HG02798 (cell line): ENCODE measurements at regions not wholly inside any gene's neighbourhood (a gene's known extent, or its start where the extent isn't known, plus 50 kb on each side); places are given as distances from the start of the nearest gene placed in this dataset.
"Not testable (repeated sequence)": the region's sequence is repeated elsewhere in the genome, so short reads cannot be mapped to it uniquely, and the experiment has no call there.

Experiments used
- ATAC-seq: cut with Tn5 transposase; IDR thresholded peaks from one replicate; pipeline ENCODE4 v1.9.1; 2021; ENCODE audit warnings: mild to moderate bottlenecking; ENCODE audit not compliant: unreplicated experiment, poor library complexity

DNA sequence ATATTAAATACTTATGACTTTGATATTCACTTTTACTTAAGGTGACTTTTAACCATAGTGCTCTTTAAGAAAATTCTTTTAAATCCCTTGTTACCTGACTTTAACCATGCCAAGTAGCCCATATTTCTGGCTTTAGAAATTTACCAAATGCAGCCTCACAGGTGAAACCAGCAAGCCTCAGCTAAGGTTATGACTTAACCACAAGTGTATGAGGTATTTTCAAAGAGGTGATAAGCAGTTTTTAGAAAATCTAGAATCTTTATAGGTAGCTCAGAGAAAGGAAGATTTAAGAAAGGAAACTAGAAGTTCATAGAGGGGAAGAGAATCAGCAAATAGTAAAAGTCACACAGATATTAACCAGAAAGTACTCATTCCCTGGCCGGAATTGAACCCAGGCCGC is 661.9 kb upstream of the GJE1 start:
- ATAC-seq = no peak

DNA sequence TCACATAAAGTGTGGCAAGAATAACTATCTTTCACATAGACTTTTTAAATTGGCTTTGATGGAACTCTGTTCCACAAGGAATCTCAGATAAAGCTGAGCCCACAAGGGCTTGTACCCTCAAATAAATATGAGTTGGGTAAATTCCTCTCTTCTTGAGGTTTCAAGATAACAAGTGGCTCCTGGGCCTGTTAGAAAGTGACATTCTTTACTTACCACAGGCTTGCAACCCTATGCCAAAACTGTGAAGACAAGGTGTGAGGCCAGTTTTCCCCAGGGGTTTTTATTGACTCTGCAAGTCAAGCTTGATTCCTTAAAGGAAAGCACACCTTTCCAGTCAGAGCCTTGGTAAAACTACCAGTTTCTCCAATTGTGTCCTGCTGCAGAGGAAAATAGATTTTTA is 664.8 kb upstream of the GJE1 start:
- ATAC-seq = no peak

DNA sequence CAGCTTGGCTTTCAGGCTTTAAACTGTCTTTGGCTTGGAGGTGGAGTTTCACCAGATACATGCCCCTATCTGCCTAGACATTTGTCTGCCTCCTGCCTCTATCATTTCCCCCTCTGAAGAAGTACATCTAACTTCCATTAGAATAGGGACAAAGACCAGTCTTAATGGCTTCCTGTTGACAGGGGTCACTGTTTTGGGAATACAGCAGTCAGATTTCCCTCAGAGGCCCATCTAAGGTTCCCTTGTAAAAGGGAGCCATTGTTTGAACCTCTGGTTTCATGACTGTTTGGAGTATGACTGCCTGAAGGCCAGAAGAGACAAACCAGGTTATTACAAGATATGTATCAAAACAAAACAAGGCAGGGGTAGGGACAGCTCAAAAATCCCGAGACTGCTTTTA is 665.7 kb upstream of the GJE1 start:
- ATAC-seq = no peak

DNA sequence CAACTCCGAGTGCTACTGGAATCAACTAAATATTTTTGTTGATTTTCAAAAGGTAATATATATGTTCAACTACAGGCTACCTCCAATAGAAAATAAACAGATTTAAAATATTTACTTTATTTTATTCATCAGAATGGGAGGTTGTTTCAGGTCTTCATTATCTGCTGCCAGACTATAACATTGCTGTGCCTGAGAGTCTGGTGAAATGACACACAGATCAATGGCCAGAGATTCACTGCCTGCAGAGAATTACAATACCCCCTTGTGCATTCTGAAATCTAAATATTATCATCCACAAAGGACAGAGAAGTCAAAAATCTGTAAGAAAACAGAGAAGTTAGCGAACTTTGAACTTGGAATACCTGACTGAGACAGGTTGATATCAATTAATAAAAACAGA is 667.8 kb upstream of the GJE1 start:
- no peak for ATAC-seq

DNA sequence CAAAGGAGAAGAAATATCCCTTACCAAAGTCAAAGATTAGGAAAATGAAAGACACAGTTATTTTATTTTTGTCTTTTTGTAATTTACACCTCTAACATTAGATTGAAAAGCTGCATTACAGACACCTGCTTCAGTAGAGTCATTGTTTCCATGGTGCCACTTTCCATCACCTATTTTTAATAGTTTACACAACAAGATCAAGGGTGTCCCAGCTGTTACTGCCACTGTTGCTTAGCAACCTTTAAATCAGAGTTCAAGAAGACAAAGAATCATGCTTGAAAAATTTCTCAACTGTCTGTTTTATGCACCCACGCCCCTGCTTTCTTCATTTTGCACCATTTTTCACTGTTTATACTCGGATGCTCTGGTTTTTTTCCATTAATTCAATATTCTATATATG is 668.2 kb upstream of the GJE1 start:
- peak; percentile 87 for ATAC-seq

DNA sequence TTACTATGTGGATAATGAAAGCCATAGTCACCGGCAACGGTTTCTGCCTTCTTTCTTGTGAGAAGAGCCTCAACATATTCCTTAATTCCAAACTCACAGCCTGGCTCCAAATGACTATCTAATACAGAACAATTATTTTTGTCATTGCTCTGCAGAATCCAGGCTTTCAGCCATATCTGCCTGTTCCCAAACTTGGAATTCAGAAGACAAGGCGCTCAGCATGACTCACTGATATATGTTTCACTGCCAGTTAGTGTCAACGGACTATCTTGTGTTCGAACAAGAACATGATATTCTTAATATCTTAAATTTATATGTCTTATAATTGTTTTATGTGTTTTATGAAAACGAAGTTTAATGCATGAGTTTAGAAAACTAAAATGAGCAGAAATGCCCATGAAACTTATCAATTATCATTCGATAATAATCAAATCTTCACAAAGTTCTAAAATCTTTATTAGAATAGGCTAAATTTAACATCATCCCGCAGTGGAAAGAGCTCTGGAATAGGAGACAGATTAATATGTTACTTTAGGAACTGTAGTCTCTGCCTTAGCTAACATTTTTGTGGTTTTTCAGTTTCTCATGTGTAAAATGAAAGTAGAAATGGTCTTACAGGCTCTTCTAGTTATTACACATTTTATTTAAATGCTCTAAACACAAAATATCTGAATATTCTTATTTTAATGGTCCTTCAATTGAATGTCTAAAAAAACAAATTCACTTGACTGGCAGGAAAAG is 669.3 kb upstream of the GJE1 start:
- peak; percentile 79 for ATAC-seq

DNA sequence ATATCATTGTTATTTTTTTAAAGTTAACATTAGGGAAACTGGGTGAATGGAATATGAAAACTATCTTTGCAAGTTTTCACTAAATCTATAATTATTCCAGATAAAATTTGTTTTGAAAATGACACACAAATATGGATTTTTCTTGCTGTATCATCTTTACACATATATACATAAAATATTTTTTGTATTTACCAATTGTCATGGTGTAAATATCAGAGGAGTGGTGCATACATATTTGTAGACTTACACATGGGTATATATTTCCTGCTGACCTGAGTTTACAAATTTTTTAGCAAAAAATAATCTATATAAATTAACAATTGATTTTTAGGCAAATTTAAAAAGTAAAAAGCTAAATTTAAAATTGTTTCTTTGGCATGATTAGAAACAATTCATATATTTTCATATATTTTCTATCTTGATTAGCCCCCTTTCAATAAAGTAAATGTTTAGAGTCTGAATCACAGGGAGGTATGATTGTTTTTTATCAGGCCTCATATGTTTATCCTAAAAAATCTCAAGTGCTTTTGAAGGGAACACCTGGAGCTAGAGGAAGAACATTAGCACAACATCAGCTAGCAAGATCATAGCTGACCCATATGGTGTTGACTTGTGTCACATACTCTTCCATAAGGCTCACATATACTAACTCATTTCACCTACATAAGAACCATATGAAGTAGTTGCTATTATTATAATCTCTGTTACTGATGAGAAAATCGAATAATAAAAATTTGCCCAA is 671.8 kb upstream of the GJE1 start:
- no peak for ATAC-seq

DNA sequence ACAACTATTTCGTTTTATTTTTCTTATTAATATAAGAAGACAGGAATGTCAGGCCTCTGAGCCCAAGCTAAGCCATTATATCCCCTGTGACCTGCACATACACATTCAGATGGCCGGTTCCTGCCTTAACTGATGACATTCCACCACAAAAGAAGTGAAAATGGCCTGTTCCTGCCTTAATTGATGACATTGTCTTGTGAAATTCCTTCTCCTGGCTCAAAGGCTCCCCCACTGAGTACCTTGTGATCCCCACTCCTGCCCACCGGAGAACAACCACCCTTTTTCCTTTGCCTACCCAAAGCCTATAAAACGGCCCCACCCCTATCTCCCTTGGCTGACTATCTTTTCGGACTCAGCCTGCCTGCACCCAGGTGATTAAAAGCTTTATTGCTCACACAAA is 672.5 kb upstream of the GJE1 start:
- not testable (repeated sequence) for ATAC-seq

DNA sequence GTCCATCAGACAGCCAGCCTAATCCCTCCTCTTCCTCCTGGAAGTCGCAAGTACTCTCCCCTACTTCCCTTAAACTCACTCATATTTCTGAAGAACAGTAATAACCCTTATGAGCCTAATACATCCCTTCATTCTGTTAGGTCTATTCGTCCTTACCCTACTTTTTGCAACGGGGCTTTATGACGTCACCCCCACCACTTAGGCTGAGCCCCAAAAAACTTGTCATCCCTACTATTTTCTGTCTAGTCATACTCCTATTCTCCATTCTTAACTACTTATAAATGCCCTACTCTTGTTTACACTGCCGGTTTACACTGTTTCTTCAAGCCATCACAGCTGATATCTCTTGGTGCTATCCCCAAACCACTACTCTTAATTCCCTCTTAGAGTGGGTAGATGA is 674.7 kb upstream of the GJE1 start:
- ATAC-seq = not testable (repeated sequence)

DNA sequence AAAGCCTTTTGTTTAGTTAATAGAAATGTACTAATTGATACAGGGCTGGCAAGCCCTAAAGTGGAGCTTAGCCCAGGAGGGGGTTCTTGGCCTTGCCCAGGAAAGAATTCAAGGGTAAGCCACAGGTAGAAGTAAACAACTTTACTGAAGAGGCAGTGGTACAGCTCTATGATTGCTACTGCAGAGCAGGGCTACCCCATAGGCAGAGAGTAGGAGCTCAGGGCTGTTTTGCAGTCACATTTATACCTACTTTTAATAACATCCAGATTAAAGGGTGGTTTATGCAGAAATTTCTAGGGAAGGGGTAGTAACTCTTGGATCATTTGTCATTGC is 680.4 kb upstream of the GJE1 start:
- no peak for ATAC-seq

DNA sequence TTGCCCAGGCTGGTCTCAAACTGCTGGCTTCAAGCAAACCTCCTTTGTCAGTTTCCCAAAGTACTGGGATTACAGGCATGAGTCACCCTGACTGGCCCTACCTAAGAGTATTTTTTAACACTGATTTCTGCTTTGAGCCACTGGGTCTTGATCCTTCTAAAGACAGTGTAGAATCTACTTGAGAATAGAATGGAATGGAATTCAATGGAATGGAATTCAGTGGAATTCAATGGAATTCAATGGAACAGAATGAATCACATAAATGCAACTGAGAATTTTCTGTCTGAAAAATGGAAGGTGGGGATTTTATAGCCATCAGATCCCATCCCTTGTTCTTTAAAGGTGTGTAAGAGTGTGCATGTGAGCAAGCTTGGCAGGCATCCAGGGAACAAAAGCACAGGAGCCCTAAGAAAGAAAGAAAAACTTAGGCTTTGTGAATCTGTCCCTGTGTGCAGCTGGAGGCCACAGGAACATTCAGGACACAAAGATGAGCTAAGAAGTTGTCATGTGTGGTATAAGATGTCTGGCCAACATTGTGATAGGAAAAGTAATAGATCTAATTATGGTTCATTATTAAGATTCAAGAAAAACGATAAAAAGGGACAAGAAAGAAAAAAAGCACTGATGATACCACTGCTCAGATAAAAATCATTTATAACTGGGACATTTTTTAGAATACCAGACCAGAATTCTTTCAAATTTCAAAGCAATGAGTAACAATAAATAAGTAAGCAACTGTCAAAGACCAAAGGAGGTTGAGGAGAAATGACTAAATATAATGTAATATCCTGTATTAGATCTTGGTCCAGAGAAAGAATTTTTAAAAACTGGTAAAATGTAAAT is 681.0 kb upstream of the GJE1 start:
- no peak for ATAC-seq

DNA sequence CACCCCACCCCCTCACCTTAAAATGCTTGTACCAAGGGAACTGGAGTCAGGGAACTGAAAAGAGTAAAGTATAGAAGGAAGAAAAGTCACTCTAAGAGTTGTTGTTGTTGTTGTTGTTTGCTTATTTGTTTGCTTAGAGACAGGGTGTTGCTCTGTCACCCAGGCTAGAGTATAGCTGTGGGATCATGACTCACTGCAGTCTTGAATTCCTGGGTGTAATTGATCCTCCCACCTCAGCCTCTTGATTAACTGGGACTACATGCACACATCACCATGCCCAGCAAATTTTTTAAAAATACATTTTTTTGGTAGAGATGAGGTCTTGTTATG is 681.6 kb upstream of the GJE1 start:
- ATAC-seq = no peak

DNA sequence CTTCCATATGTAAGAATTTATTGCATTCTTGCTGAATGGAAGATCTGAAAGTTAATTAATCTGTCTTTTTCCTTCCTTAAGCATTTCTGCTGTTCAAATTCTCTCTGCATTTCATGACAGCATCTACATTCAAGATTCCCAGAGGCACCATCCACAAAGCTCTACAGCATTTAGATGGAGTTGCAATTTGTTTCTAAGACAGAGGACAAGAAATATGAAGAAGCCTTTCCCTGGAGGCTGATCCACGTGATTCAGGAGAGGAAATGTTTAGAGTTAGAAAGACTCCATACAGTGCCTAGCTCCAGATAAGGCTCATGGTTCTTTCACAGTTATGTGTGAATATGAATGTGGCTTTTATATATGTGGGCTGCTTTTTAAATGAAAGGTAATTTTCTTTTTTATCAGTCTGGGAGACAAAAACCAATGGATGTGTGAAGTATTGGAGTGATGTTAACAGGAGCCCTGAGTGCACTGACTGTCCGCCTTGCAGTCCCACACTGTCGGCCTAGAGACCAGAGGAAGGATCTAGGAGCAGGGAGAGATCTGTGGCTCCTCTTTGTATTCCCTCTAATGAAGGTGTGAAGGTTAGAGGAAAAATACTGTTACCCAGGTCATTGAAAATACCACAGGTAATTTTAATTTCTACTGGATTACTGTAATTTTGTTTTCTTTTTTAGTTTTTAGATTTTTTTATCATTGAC is 686.6 kb upstream of the GJE1 start:
- no peak for ATAC-seq

DNA sequence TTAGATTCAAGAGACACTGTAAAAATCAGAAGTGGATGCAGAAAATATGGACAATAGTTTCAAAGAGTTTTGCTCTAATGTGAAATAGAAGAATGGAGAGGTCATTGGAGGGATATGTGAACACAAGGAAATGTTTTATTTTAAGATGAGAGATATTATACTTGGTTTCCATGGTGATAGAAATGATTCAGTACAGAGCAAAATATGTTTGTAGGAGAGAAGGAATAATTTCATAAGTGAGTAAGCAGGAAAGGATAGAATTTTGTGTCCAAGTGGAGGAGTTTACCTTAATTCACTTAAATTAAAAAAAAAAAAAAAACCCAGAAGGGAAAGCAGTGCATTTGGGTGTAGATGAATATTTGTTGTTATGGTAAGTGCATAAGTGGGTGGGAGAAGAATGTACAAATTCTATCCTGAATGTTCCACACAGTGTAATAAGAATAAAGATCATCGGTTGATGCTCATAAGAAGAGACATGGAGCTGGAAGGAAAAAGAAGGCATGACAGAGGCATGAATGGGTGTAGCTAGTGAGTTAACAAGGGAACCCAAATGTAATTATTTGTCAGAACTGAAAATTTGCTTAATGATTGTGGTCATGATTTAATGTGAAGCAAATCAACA is 688.9 kb upstream of the GJE1 start:
- no peak for ATAC-seq

DNA sequence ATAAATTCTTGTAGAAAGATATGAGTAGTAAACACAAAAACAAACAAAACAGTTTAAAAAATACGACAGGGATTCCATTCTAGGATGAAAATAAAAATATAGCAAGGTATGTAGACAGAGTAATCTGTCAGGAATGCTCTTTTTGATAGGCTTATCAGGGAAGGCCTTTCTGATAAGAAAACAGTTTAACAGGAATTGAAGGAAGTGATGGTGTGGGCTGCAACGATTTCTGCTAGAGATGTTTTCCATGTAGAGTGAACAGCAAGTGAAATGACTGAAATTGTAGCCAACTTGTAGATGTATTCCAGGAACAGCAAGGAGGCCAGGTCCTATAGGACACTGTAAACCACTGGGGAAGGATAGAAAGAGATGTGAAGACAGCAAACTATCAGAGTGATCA is 689.7 kb upstream of the GJE1 start:
- ATAC-seq = no peak

DNA sequence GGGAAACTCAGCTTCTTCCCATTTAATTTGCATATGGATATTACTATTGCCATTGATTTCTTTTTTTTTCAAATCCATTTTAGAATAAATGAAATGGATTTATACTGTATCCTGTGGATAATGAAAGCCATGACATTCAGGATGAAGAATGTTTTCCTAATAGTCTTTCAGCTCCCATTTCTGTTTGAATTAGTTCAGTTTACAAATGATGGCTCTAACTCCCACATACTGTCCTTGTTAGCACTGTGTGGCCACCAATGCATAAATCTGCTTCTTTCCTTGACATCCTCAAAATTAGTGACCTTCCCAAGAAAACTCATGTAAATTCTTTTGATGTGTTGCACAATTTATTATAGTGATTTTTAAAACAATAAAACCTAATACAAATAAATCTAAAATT is 693.2 kb upstream of the GJE1 start:
- no peak for ATAC-seq

DNA sequence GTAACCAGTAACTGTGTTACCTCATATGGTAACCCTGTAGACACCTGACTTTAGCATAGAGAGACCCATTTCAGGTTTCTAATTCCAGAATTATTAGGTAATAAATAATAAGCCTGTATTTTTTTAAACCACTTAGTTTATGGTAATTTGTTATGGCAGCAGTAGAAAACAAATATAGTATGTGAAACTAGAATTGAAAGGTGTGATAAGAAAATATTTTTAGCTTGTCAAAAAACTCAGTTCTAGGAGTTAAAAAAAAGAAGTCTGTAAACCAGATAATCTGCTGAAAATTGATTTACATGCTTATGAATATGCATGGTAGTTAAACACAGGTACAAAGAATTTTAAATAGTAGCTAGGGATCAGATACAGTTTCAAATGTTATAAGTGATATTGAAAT is 695.0 kb upstream of the GJE1 start:
- peak; percentile 67 for ATAC-seq

DNA sequence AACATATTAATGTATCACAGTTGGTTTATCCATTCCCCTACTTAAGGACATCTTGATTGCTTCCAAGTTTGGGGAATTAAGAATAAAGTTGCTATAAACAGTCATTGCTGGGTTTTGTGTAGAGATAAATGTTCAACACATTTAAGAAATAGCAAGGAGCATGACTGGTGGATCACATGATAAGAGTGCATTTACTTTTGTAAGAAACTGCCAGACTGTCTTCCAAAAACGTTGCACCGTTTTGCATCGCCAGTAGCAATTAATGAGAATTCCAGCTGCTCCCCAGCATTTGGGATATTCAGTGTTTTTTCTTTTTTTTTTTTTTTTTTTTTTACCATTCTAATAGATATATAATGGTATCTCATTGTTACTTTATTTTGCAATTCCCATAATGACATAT is 695.7 kb upstream of the GJE1 start:
- no peak for ATAC-seq

DNA sequence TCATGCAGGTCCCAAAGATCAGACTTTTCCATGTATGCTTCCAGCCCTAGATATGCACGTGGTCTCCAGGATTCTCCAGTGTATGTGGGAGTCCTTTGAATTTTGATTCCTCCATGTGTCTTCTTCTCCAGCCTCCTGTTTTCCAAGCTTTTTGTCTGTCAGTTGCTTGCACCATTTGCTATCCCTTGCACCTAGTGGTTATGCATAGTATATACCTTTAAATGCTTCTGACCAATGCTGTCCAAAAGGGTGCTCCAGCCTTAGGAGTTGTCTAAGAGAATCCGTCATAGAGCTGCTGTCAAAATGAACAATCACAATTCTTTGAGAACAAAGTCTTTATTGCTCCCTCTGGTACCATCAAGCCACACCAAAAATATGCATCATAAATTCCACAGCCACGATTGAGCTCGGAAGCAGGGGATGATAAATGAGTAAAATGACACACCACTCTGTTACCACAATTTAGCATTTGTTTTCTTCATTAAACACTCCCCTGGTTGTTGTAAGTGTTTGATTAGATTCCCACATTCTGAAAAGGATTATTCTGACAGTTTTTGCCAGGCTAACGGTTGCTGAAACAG is 706.2 kb upstream of the GJE1 start:
- no peak for ATAC-seq

DNA sequence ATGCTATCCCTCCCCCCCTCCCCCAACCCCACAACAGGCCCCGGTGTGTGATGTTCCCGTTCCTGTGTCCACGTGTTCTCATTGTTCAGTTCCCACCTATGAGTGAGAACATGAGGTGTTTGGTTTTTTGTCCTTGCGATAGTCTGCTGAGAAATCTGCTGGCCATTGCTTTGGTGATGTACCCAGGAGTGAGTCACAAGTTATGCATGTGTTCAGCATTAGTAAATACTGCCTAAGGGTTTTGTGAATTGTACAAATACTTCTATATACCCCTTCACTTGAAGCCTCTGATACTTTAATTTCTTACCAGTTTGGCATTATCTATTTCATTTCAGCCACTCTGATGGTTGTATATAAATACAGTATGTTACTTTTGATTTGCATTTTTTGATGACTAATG is 711.3 kb upstream of the GJE1 start:
- ATAC-seq = no peak
